HEK293 (cell line): ENCODE measurements at regions not wholly inside any gene's neighbourhood (a gene's known extent, or its start where the extent isn't known, plus 50 kb on each side); places are given as distances from the start of the nearest gene placed in this dataset.

Source experiments
- BCL11B ChIP-seq: fragments of 450-650 bp; formaldehyde crosslinking; IDR thresholded peaks from 2 replicates; pipeline ENCODE4 v1.5.1; 2016; ENCODE audit warnings: low read depth, missing biosample characterization, missing genetic modification characterization
- KLF9 ChIP-seq: fragments of 450-650 bp; formaldehyde crosslinking; IDR thresholded peaks from 2 replicates; pipeline ENCODE4 v1.5.1; 2016; ENCODE audit warnings: missing biosample characterization, missing genetic modification characterization, low read depth
- MEIS1 ChIP-seq: sonication (generic); formaldehyde crosslinking; IDR thresholded peaks from 2 replicates; pipeline ENCODE4 v1.8.1; 2022; ENCODE audit warnings: missing genetic modification reagents, mild to moderate bottlenecking, borderline replicate concordance
- ZBTB10 ChIP-seq: fragments of 450-650 bp; formaldehyde crosslinking; IDR thresholded peaks from 2 replicates; pipeline ENCODE4 v1.5.1; 2016; ENCODE audit warnings: missing biosample characterization, missing genetic modification characterization
- ZBTB17 ChIP-seq: fragments of 450-650 bp; formaldehyde crosslinking; IDR thresholded peaks from 2 replicates; pipeline ENCODE4 v1.5.1; 2016; ENCODE audit warnings: missing biosample characterization, missing genetic modification characterization
- ZBTB26 ChIP-seq: fragments of 450-650 bp; formaldehyde crosslinking; optimal IDR thresholded peaks from 2 replicates; pipeline ENCODE3; 2016; ENCODE audit warnings: missing biosample characterization, mild to moderate bottlenecking, missing genetic modification characterization
- ZFP3 ChIP-seq: fragments of 450-650 bp; formaldehyde crosslinking; IDR thresholded peaks from 2 replicates; pipeline ENCODE4 v1.5.1; 2016; ENCODE audit warnings: low read depth, missing biosample characterization, missing genetic modification characterization
- ZNF146 ChIP-seq: fragments of 450-650 bp; formaldehyde crosslinking; IDR thresholded peaks from 2 replicates; pipeline ENCODE4 v1.5.1; 2016; ENCODE audit warnings: missing biosample characterization, missing genetic modification characterization
- ZNF148 ChIP-seq: fragments of 450-650 bp; formaldehyde crosslinking; IDR thresholded peaks from 2 replicates; pipeline ENCODE4 v1.5.0; 2017; ENCODE audit warnings: missing biosample characterization, missing genetic modification characterization, borderline replicate concordance
- ZNF175 ChIP-seq: fragments of 450-650 bp; formaldehyde crosslinking; IDR thresholded peaks from 2 replicates; pipeline ENCODE4 v1.5.1; 2016; ENCODE audit warnings: missing biosample characterization, missing genetic modification characterization
- ZNF2 ChIP-seq: fragments of 450-650 bp; formaldehyde crosslinking; IDR thresholded peaks from 2 replicates; pipeline ENCODE4 v1.5.1; 2016; ENCODE audit warnings: missing biosample characterization, missing genetic modification characterization
- ZNF24 ChIP-seq: fragments of 450-650 bp; formaldehyde crosslinking; IDR thresholded peaks from 2 replicates; pipeline ENCODE4 v1.5.1; 2016; ENCODE audit warnings: missing biosample characterization, missing genetic modification characterization
- ZNF391 ChIP-seq: fragments of 450-650 bp; formaldehyde crosslinking; IDR thresholded peaks from 2 replicates; pipeline ENCODE4 v1.5.1; 2016; ENCODE audit warnings: low read depth, missing biosample characterization, missing genetic modification characterization, borderline replicate concordance
- ZNF514 ChIP-seq: fragments of 450-650 bp; formaldehyde crosslinking; IDR thresholded peaks from 2 replicates; pipeline ENCODE4 v1.5.1; 2016; ENCODE audit warnings: missing biosample characterization, missing genetic modification characterization
- ZNF549 ChIP-seq: fragments of 450-650 bp; IDR thresholded peaks from 2 replicates; pipeline ENCODE4 v1.5.1; 2018; ENCODE audit warnings: missing biosample characterization, missing genetic modification characterization, mild to moderate bottlenecking, inconsistent platforms, moderate library complexity
- ZNF561 ChIP-seq: fragments of 450-650 bp; IDR thresholded peaks from 2 replicates; pipeline ENCODE4 v1.5.1; 2018; ENCODE audit warnings: missing biosample characterization, missing genetic modification characterization, borderline replicate concordance
- ZNF621 ChIP-seq: fragments of 450-650 bp; formaldehyde crosslinking; IDR thresholded peaks from 2 replicates; pipeline ENCODE4 v1.5.1; 2017; ENCODE audit warnings: missing biosample characterization, missing genetic modification characterization
- ZNF624 ChIP-seq: fragments of 450-650 bp; formaldehyde crosslinking; IDR thresholded peaks from 2 replicates; pipeline ENCODE4 v1.5.1; 2017; ENCODE audit warnings: missing biosample characterization, missing genetic modification characterization
- ZNF626 ChIP-seq: fragments of 450-650 bp; sonication (Bioruptor Pico); formaldehyde crosslinking; IDR thresholded peaks from 2 replicates; pipeline ENCODE4 v1.5.1; 2018; ENCODE audit warnings: missing biosample characterization, missing genetic modification characterization, inconsistent platforms
- ZNF654 ChIP-seq: fragments of 450-650 bp; formaldehyde crosslinking; IDR thresholded peaks from 2 replicates; pipeline ENCODE4 v1.5.1; 2016; ENCODE audit warnings: low read depth, missing biosample characterization, missing genetic modification characterization
- ZNF76 ChIP-seq: fragments of 450-650 bp; formaldehyde crosslinking; IDR thresholded peaks from 2 replicates; pipeline ENCODE4; 2016; ENCODE audit warnings: low read depth, missing biosample characterization, missing genetic modification characterization, borderline replicate concordance
- ZNF776 ChIP-seq: fragments of 450-650 bp; formaldehyde crosslinking; IDR thresholded peaks from 2 replicates; pipeline ENCODE4 v1.5.0; 2017; ENCODE audit warnings: missing biosample characterization, missing genetic modification characterization, borderline replicate concordance
- ZNF791 ChIP-seq: fragments of 450-650 bp; formaldehyde crosslinking; IDR thresholded peaks from 2 replicates; pipeline ENCODE4 v1.5.1; 2016; ENCODE audit warnings: missing biosample characterization, missing genetic modification characterization
- TF ChIP-seq, protein P1 (sequence below): fragments of 450-650 bp; formaldehyde crosslinking; IDR thresholded peaks from 2 replicates; pipeline ENCODE4 v1.5.1; 2017; ENCODE audit warnings: missing biosample characterization, missing genetic modification characterization
- TF ChIP-seq, protein P2 (sequence below): fragments of 450-650 bp; formaldehyde crosslinking; IDR thresholded peaks from 2 replicates; pipeline ENCODE4 v1.5.1; 2017; ENCODE audit warnings: missing biosample characterization, missing genetic modification characterization

- TF ChIP-seq ZBTB10 (no peak), ZBTB26 (tag by site-specific recombination) (no peak), ZNF148 (tag by site-specific recombination) (no peak), KLF9 (tag by site-specific recombination) (no peak), ZNF76 (tag by site-specific recombination) (peak; percentile 37; the same call in 1 of the 2 replicates), ZNF514 (tag by site-specific recombination) (no peak), ZNF626 (no peak), ZNF24 (tag by site-specific recombination) (peak; percentile 97), ZNF146 (tag by site-specific recombination) (peak; percentile 54), ZNF561 (tag by site-specific recombination) (peak; percentile 28; the same call in 1 of the 2 replicates), ZNF2 (tag by site-specific recombination) (peak; percentile 93), ZNF624 (tag by site-specific recombination) (no peak), ZNF791 (tag by site-specific recombination) (no peak), ZNF621 (tag by site-specific recombination) (no peak), ZFP3 (tag by site-specific recombination) (no peak), BCL11B (tag by site-specific recombination) (no peak), ZNF776 (no peak), ZNF175 (tag by site-specific recombination) (no peak), ZNF549 (tag by site-specific recombination) (no peak), ZNF391 (tag by site-specific recombination) (no peak; the same call in 1 of the 2 replicates), MEIS1 (CRISPR knock-in tag) (no peak), ZNF654 (peak; percentile 23), ZBTB17 (peak; percentile 78)
- TF ChIP-seq, protein P1, sequence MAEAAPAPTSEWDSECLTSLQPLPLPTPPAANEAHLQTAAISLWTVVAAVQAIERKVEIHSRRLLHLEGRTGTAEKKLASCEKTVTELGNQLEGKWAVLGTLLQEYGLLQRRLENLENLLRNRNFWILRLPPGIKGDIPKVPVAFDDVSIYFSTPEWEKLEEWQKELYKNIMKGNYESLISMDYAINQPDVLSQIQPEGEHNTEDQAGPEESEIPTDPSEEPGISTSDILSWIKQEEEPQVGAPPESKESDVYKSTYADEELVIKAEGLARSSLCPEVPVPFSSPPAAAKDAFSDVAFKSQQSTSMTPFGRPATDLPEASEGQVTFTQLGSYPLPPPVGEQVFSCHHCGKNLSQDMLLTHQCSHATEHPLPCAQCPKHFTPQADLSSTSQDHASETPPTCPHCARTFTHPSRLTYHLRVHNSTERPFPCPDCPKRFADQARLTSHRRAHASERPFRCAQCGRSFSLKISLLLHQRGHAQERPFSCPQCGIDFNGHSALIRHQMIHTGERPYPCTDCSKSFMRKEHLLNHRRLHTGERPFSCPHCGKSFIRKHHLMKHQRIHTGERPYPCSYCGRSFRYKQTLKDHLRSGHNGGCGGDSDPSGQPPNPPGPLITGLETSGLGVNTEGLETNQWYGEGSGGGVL (tag by site-specific recombination) = peak; percentile 48; the same call in 1 of the 2 replicates
- TF ChIP-seq, protein P2, sequence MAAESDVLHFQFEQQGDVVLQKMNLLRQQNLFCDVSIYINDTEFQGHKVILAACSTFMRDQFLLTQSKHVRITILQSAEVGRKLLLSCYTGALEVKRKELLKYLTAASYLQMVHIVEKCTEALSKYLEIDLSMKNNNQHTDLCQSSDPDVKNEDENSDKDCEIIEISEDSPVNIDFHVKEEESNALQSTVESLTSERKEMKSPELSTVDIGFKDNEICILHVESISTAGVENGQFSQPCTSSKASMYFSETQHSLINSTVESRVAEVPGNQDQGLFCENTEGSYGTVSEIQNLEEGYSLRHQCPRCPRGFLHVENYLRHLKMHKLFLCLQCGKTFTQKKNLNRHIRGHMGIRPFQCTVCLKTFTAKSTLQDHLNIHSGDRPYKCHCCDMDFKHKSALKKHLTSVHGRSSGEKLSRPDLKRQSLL (tag by site-specific recombination) = 0 out of 2 replicates have a peak, but pooled peaks have one; percentile 8
These were observed 214.7 kb downstream of the GAS1 start (continued) for GRCh38 chr9:86732514-86733171.
